Lower lobe of right lung (tissue), 2 donors: ENCODE measurements at regions not wholly inside any gene's neighbourhood (a gene's known extent, or its start where the extent isn't known, plus 50 kb on each side); places are given as distances from the start of the nearest gene placed in this dataset.

ENCODE experiments used
- ATAC-seq, 2 donors: fragments of 200-7000 bp; cut with Tn5 transposase; one replicate each; pipeline ENCODE4 v1.9.1; 2020 to 2022; ENCODE audit warnings: mild to moderate bottlenecking in 2 of 2, moderate library complexity in 2 of 2
- DNase-seq: peaks from one replicate; pipeline ENCODE4 v3.0.0-alpha.2; 2020
- H3K27ac ChIP-seq: fragments of 200-600 bp; one replicate; pipeline ENCODE4 v1.8.0; 2022
- H3K27me3 ChIP-seq: fragments of 200-600 bp; one replicate; pipeline ENCODE4 v1.8.0; 2022; ENCODE audit warnings: low read depth
- H3K36me3 ChIP-seq: fragments of 200-600 bp; one replicate; pipeline ENCODE4 v1.8.0; 2022; ENCODE audit warnings: mild to moderate bottlenecking
- H3K4me1 ChIP-seq: fragments of 200-600 bp; one replicate; pipeline ENCODE4 v1.8.0; 2022
- H3K4me3 ChIP-seq: fragments of 200-600 bp; one replicate; pipeline ENCODE4 v1.8.0; 2022; ENCODE audit warnings: mild to moderate bottlenecking
- H3K9me3 ChIP-seq: fragments of 200-600 bp; one replicate; pipeline ENCODE4 v1.8.0; 2022
- intact Hi-C: fragments of 100-400 bp; cut with DNase I; formaldehyde crosslinking; loops from one replicate; pipeline ENCODE4 v1.11.0; 2022
- TF ChIP-seq, protein P1 (sequence below): fragments of 200-600 bp; IDR thresholded peaks from one replicate; pipeline ENCODE4 v1.8.0; 2022; ENCODE audit warnings: antibody characterized with exemption, mild to moderate bottlenecking
- donor health status: DM: no; HTN: yes; CAD: no; lungs with severe emphysema.

DNA sequence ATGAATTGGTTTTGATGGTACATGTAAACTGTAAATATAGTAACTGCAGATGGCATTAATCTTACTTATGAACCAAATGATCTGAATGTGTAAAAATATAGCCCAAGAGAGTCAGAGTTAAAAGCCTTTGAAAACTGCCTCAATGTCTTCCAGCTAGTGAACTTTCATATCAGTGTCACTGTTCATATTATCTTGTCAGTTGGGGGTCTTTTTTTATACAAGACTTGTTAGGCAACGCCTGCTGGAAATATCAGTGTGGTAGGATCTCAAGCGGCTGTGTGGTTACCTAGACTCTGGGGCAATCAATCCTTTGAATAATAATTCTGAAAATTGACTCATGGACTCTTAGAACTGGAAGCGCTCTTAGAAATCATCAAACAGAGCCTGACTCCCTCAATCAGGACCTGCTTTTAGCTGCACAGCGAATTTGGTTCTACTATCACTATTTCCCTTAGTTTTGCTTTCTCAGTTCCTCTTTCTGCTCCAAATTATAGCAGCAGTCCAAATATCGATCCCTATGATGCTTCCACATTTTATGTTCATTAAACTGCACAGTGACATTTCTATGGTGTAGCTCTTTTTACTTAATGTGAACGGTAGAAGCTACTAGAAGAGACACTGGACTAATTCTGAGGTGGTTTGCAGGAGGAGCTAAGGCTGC lies 100.1 kb upstream of the COL1A2 start:
- DNase-seq, result no peak
- H3K4me1 ChIP-seq, result no peaks in the 10 kb centered on the region
- no peaks in the 10 kb centered on the region for H3K9me3 ChIP-seq
- no peak overlapping the region for H3K27ac ChIP-seq
- TF ChIP-seq, protein P1, sequence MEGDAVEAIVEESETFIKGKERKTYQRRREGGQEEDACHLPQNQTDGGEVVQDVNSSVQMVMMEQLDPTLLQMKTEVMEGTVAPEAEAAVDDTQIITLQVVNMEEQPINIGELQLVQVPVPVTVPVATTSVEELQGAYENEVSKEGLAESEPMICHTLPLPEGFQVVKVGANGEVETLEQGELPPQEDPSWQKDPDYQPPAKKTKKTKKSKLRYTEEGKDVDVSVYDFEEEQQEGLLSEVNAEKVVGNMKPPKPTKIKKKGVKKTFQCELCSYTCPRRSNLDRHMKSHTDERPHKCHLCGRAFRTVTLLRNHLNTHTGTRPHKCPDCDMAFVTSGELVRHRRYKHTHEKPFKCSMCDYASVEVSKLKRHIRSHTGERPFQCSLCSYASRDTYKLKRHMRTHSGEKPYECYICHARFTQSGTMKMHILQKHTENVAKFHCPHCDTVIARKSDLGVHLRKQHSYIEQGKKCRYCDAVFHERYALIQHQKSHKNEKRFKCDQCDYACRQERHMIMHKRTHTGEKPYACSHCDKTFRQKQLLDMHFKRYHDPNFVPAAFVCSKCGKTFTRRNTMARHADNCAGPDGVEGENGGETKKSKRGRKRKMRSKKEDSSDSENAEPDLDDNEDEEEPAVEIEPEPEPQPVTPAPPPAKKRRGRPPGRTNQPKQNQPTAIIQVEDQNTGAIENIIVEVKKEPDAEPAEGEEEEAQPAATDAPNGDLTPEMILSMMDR, result no peak
- no peaks in the 10 kb centered on the region for H3K27me3 ChIP-seq
- ATAC-seq, result no peak
- intact Hi-C loops, result loop anchor here (10.0 kb wide), 1 partner anchor 100 kb away; the partner anchor contains the start of gene COL1A2
- no peak overlapping the region for H3K4me3 ChIP-seq
- no peaks in the 10 kb centered on the region for H3K36me3 ChIP-seq

DNA sequence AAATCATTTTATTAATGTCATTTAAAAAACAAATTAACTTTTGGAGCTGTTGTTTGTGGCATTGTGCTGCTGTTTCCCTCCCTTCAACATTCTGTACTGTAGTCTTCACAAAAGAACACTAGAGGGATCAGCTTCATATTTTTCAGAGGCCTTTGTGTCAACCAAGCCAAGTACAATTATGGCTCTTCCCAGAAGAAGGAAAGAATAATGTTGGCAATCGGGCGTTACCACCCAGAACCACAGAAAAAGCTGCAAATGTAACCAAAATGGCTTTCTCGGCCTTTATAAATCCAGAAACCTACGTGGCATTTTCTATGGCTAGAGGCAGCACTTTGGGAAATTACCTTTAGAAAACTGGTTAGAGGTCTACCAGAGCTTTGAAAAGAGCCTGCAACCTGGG lies 98.8 kb upstream of the COL1A2 start:
- Histone ChIP-seq H3K9me3 (no peaks in the 10 kb centered on the region), H3K27me3 (no peaks in the 10 kb centered on the region), H3K4me3 (peak overlapping the region; percentile 2), H3K27ac (peak overlapping the region; percentile 59), H3K36me3 (no peaks in the 10 kb centered on the region), H3K4me1 (no peaks in the 10 kb centered on the region)
- TF ChIP-seq, protein P1, result peak; percentile 41
- peak in 1 of 2 donors; percentile 55 for ATAC-seq
- intact Hi-C loops, result loop anchor here (10.0 kb wide), 1 partner anchor 99 kb away; the partner anchor contains the start of gene COL1A2
- no peak for DNase-seq

DNA sequence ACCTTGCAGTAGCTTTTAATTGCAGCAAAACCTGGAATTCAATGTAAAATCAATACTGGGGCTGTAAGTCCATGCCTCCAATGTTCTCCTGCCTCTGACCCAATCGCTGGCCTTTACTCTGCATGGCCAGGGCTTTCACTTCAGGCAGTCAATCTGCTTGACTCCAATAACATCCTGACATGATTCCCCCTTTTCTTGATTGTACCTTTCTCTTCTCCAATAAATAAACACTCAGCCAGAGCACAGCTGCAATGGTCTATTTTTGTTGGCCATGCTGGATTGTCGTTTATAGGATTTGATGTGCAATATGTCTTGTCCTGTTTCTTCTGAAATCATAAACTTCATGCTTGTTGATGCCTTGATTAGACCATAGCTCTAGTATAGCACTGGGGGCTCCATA lies 97.8 kb upstream of the COL1A2 start:
- TF ChIP-seq, protein P1, result no peak
- no peak overlapping the region for H3K4me3 ChIP-seq
- no peak for DNase-seq
- H3K4me1 ChIP-seq, result no peaks in the 10 kb centered on the region
- peak overlapping the region; percentile 59 for H3K27ac ChIP-seq
- no peaks in the 10 kb centered on the region for H3K9me3 ChIP-seq
- H3K36me3 ChIP-seq, result no peaks in the 10 kb centered on the region
- no peaks in the 10 kb centered on the region for H3K27me3 ChIP-seq
- ATAC-seq, result no peak
- intact Hi-C loops, result loop anchor here (10.0 kb wide), 1 partner anchor 98 kb away; the partner anchor contains the start of gene COL1A2

DNA sequence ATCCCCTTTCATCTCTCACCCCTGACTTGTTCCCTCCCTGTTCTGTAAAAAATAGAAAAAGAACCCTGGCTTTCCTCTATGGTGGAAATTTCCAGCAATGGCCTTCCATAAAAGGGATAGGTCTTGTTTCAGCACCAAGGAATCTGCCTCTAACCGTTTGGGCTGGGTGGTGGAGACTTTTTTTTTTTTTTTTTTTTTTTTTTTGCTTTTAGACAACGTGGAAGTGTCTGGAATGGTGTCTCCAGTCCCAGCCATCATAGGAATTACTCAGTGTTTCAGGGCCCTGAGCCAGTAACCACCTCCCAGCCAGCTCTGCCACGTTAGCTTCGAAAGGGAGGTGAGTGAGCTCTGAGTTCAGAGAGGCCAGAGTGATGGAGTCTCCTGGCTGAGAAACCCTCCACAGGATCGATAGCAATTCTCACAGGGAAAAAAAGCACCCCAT lies 97.3 kb upstream of the COL1A2 start:
- peak overlapping the region; percentile 59 for H3K27ac ChIP-seq
- intact Hi-C loops, result loop anchor here (10.0 kb wide), 1 partner anchor 97 kb away; the partner anchor contains the start of gene COL1A2
- H3K9me3 ChIP-seq, result no peaks in the 10 kb centered on the region
- no peaks in the 10 kb centered on the region for H3K4me1 ChIP-seq
- TF ChIP-seq, protein P1, result no peak
- ATAC-seq, result peak; percentile 49 to 69
- H3K27me3 ChIP-seq, result no peaks in the 10 kb centered on the region
- no peak overlapping the region for H3K4me3 ChIP-seq
- H3K36me3 ChIP-seq, result no peaks in the 10 kb centered on the region
- DNase-seq, result no peak

DNA sequence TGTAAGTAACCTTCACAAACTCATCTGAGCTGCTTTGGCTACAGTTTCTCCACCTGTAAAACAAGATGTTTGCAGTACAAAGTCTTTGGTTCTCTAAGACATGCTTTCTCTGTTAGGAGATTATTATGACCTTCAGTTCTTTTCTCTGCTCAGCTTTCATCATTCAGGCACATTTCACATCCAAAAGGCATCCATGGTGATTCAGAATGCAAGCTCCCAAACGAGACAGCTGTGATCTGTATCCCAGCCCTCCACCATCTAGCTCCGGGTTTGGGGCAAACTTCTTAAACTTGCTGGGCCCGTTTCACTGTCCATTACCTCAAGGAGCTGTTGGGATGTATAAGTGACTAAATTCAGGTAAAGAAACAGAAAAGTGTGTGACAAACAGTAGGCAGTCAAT lies 95.8 kb upstream of the COL1A2 start:
- Histone ChIP-seq H3K27me3 (no peaks in the 10 kb centered on the region), H3K4me3 (no peak overlapping the region), H3K9me3 (no peaks in the 10 kb centered on the region), H3K36me3 (no peaks in the 10 kb centered on the region), H3K4me1 (no peaks in the 10 kb centered on the region), H3K27ac (peak overlapping the region; percentile 12)
- TF ChIP-seq, protein P1, result no peak
- intact Hi-C loops, result loop anchor here (10.0 kb wide), 1 partner anchor 96 kb away; the partner anchor contains the start of gene COL1A2
- no peak for DNase-seq
- no peak for ATAC-seq
